NCI-H69 (cell line): ENCODE measurements at regions not wholly inside any gene's neighbourhood (a gene's known extent, or its start where the extent isn't known, plus 50 kb on each side); places are given as distances from the start of the nearest gene placed in this dataset.
"Not testable (repeated sequence)": the region's sequence is repeated elsewhere in the genome, so short reads cannot be mapped to it uniquely, and the experiment has no call there.

ENCODE experiments used
- DNase-seq: peaks from one replicate; lab custom pipeline; 2025; lab: John Stamatoyannopoulos, UW

DNA sequence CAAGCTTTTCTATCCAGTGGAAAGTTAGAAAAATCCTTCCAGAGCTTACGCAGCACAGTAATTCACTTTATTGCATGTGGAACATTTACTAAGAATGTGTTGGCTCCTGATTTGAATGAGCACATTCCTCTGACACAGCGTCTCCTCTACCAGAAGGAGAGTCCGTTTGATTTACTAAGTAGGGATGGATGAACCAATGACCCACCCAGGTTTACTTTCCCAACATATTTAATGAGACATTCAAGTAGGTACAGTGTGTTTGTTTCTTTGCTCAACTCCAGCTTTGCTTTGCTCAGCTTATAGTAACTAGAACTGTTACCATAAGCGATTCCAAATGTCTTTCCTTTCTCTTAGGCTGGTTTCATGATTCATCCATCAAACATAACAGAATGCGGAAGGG lies 161.7 kb downstream of the SMARCA1 start:
- DNase-seq, result no peak

- DNase-seq, result peak; percentile 83
Measured at GRCh38 chrX:129360175-129360574, 163.1 kb downstream of the SMARCA1 start.

DNA sequence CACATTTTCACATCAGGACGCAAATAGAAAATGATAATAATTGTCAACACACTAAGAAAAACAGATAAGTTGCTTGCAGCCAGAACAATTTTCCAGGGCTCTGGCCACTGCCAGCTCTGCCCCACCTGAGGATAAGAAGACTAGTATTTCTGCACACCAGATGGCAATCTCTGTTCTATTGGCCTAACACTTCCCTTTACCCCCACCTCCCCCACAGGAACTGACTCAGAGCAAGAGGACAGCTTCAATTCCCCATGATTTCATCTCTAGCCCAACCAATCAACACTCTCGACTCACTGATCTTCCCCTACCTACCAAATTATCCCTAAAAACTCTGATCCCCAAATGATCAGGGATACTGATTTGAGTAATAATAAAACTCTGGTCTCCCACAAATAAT lies 164.0 kb downstream of the SMARCA1 start:
- peak; percentile 63 for DNase-seq

GRCh38 chrX:129357428-129357827 lies 165.9 kb downstream of the SMARCA1 start:
- not testable (repeated sequence) for DNase-seq

DNA sequence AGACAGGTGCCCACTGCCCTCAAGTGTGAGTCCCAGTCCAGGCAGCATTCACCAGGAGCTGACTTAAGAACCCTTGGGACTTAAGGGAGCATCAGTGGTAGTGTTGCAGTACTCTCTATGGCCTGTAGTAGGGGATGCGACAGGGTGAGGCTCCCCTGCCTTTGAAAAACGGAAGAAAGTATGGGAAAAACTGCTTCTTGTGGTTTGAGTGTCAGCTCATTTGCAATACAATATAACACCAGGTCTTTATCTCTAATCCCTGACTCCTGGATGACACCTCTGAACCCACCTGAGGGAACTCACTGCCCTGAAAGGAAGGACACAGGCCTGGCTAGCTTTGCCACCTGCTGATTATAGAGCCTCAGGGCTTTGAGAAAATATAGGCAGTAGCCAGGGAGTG lies 176.0 kb downstream of the SMARCA1 start:
- no peak for DNase-seq

DNA sequence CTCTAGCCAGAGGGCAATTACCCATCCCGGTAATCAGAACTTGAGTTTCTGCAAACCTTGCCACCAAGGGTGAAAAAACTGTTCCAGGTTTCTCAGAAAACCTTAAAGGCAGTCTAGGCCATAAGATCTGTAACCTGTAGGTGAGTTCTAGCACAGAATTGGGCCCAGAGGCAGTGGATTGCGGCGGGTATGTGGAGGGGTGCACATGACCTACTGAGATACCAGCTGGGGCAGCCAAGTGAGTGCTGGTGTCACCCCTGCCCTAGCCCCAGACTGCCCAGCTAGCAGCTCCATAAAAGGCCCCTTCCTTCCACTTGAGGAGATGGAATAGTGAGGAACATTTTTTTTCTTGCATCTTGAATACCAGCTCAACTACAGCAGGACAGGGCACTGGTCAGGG lies 176.7 kb downstream of the SMARCA1 start:
- no peak for DNase-seq

GRCh38 chrX:129337264-129337663 lies 186.0 kb downstream of the SMARCA1 start:
- not testable (repeated sequence) for DNase-seq

GRCh38 chrX:129323115-129323514 lies 200.2 kb downstream of the SMARCA1 start:
- DNase-seq, result no peak

- DNase-seq, result peak; percentile 33
Measured at GRCh38 chrX:129318375-129318774, 204.9 kb downstream of the SMARCA1 start.

GRCh38 chrX:129316461-129316860 lies 206.8 kb downstream of the SMARCA1 start:
- DNase-seq, result no peak

- no peak for DNase-seq
Measured at GRCh38 chrX:129310000-129310399, 213.3 kb downstream of the SMARCA1 start.

- no peak for DNase-seq
Measured at GRCh38 chrX:129262912-129263311, 260.4 kb downstream of the SMARCA1 start.

GRCh38 chrX:129255516-129255915 lies 267.8 kb downstream of the SMARCA1 start:
- DNase-seq, result not testable (repeated sequence)

DNA sequence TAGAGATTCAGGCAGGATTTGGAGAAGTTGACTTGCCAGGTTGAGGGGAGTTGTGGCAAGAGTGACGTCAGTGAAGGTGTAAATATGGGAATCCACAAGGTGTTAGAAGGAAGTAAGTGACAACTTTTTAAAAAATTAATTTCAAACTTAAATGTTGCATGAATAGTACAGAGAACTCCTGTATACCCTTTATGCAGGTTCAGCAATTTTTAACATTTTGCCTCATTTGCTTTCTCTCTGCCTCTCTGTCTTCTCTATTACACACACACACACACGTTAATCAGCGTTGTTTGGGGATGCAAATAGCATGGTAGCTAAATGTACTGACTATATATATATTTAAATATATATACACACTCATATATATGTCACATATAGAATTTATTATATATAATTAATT lies 273.7 kb downstream of the SMARCA1 start:
- DNase-seq, result no peak

DNA sequence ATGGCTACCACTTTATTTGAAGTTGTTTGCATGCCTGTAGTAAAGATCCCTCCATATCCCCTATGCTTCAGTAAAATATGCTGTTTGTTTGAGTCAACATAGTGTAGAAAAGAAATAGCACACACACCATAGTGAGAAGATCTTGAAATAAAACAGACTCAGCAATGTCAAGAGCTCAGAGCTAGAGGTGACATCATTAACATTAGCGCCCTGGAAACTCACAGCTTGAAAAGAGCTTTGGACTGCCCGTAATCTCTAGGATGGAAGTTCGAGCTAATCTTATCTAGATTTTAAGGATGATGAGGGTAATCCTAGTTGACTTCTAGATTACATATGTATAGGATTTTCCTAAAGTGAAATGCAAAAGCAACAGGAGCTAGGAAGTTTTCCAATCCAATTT lies 275.6 kb downstream of the SMARCA1 start:
- no peak for DNase-seq

DNA sequence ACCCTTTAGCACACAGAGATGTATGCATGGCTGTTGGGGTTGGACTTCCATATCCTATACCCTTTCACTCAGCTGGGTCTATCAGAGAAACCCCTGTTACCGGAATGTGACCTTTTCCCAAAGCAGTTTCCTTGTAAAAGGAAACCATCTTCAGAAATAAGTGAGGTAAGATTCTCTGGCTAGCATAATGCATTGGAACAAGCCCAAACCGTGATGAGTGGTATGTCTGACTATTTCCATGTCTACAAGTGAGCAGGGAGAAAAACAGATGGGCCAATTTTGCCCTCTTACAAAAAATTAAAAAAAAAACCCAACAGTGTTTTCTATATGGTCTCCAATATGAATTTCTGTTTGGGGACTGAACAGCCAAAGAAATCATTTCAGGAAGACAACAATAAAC lies 283.9 kb downstream of the SMARCA1 start:
- no peak for DNase-seq

- DNase-seq, result no peak
Measured at GRCh38 chrX:129238011-129238410, 285.3 kb downstream of the SMARCA1 start.

DNA sequence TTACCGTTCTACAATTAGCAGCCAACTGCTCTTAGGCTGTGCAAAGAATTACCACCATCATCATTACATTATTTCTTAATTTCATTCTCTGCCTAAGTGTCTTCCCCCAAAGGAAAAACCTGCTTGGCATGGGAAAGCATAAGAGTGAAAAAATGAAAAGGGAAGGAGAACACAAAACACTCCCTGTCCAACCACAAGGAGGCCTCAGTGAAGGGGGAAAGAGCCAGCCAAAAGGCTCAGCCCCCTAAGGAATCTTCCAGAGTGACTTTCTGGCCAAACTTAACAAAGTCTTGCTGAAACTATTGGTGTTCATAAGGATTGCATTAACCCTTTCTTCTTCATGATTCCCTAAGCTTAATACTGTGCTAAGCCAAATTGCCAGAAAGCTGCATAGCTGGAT lies 287.4 kb downstream of the SMARCA1 start:
- DNase-seq, result peak; percentile 95

DNA sequence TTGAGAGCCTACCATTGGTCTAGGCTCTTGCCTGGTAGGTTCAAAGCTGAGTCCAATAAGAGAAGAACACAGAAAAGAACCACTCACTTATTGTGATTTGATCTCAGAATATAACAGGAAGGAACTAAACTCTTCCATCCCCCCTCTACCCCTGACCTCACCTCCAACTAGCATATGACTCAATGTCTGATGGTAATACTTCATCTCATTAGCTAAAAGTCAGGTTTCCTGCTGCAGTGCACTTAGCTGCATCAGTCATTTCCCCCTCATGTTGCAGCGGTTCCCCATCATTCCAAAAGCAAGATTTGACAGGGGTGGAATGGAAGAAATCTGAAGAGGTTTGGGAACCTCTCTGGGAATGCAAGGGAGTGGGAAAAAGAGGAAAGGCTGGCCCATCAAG lies 289.5 kb downstream of the SMARCA1 start:
- DNase-seq, result no peak

DNA sequence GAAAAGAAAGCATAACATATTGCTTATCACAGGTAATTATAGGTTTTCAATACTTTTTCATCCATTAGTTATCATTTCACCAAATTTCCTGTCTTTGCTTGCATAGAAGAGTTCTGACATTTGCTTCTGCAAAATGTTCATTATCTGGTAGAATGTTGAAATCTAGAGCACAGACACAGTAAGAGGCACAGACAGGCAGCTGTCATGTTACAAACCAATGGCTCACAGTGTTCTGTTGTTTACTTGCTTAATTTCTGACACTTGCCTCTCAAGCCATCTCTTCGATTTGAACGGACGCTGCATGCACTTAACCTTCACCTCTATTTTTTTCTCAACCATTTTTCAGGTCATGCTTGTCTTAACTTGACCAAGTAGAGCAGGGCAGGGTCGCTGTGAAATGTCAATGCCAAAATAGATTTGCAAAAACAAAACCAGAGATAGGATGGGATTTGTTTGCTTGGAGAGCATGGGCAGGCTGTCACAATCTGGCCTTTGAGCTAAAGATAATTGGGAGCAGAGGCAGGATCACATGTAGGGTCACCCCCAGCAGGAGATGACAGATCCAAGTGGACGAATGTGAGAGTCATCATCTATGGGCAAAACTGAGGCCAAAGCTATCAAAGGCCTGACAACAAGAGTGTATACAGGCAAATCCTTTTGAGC lies 292.3 kb downstream of the SMARCA1 start:
- peak; percentile 81 for DNase-seq

- peak; percentile 32 for DNase-seq
Measured at GRCh38 chrX:129230168-129230567, 293.1 kb downstream of the SMARCA1 start.

DNA sequence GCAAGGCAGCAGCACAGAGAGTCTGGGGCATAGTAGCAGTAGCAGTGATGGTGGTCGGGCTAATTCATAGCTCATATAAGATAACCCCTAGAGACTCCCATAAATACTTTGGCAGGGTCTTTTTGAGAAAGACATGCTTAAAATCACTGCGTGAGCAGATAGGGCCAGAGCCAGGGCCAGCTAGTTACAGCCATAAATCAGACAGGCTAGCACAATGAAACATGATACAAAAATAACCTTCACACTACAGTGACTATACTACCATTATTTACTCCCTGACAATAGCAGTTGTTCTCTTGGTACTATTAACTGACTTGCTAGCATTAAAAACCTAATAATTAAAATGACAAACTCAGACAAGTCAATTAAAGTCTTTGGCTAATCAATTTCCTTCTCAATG lies 295.9 kb downstream of the SMARCA1 start:
- peak; percentile 71 for DNase-seq

- peak; percentile 92 for DNase-seq
Measured at GRCh38 chrX:129193357-129193756, 329.9 kb downstream of the SMARCA1 start.

DNA sequence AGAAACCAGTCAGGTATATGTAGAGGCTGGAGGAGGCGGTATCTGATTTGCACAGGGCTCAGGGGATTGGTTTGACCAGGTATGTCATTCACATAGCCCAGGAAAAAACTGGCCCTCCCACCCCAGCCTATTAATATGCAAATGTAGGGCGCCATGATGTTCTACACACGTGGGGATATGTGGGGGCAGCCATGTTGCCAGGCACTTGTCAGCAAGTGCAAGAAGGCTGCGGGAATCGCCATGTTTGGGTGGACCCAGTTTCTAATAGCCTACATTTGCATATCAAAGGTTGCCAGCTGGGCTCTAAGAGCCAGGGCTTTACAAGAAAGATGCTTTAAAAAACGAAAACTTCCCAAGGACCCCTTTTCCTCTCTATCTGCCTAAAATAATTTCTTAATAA lies 335.1 kb downstream of the SMARCA1 start:
- DNase-seq, result no peak
